ENCODE measurements at regions not wholly inside any gene's neighbourhood (a gene's known extent, or its start where the extent isn't known, plus 50 kb on each side); places are given as distances from the start of the nearest gene placed in this dataset.

DNA sequence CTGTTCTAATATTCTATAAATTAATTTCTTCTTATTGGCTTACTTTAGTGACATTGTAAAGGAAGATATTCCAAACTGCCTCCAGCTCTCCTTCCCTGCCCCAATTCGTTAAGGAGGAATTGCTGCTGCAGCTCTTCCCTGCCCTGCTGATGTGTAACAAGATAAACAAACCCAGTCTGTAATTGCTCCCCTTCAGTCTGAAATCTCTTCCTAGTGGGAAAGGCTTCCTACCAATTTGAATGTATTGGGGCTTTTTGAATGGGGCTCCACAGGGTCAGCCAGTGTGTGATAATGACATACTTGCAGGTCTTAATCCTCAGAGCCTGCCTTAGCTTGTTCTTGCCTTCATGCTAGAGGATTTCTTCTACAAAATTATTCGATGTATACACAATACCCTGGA, 849.9 kb upstream of the GHITM start:
- no peak overlapping the region for H3K9ac ChIP-seq (ENCODE audit: low read length)
- no peak overlapping the region for H3K4me3 ChIP-seq (ENCODE audit: low read length)
- no peaks in the 10 kb centered on the region for H3K27me3 ChIP-seq (replicated peaks; ENCODE audit: control insufficient read depth, insufficient read depth, low read length)
- H3K9me3 ChIP-seq (ENCODE audit: control insufficient read depth, low read length): peaks cover 6% of the 10 kb centered on the region
- H3K4me1 ChIP-seq (ENCODE audit: control insufficient read depth, insufficient read depth, low read length): no peaks in the 10 kb centered on the region
- H3K36me3 ChIP-seq (ENCODE audit: control insufficient read depth, insufficient read depth, low read length, severe bottlenecking): no peaks in the 10 kb centered on the region
- DNase-seq (ENCODE audit: low read depth): no peak

- DNase-seq (ENCODE audit: low read depth): no peak
- Histone ChIP-seq H3K36me3 (ENCODE audit: control insufficient read depth, insufficient read depth, low read length, severe bottlenecking) (no peaks in the 10 kb centered on the region), H3K9ac (ENCODE audit: low read length) (no peak overlapping the region), H3K4me1 (ENCODE audit: control insufficient read depth, insufficient read depth, low read length) (no peaks in the 10 kb centered on the region), H3K27me3 (replicated peaks; ENCODE audit: control insufficient read depth, insufficient read depth, low read length) (no peaks in the 10 kb centered on the region), H3K9me3 (ENCODE audit: control insufficient read depth, low read length) (peaks cover 6% of the 10 kb centered on the region), H3K4me3 (ENCODE audit: low read length) (no peak overlapping the region)
Measured at GRCh38 chr10:83289948-83290347, 849.4 kb upstream of the GHITM start.

DNA sequence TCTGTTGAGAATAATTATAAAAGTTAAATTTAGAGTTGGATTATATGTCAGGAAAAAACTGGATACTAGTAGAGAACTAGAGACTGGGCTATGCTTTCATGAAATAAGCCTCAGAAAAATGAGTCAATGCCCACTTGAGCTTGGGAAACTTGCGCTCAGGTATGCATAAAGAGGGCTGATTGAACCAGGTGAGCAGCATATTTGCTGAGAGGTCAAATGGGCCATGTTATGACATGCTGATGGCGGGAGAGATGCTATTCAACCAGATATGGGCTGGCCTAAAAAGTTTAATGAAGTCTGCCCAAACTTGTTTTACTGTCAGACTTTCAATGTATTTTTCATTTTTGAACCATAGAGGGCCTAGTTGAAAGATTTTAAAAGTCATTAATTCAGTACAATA, 837.6 kb upstream of the GHITM start:
- DNase-seq (ENCODE audit: low read depth): no peak
- no peaks in the 10 kb centered on the region for H3K27me3 ChIP-seq (replicated peaks; ENCODE audit: control insufficient read depth, insufficient read depth, low read length)
- no peak overlapping the region for H3K4me3 ChIP-seq (ENCODE audit: low read length)
- no peaks in the 10 kb centered on the region for H3K4me1 ChIP-seq (ENCODE audit: control insufficient read depth, insufficient read depth, low read length)
- H3K36me3 ChIP-seq (ENCODE audit: control insufficient read depth, insufficient read depth, low read length, severe bottlenecking): no peaks in the 10 kb centered on the region
- no peak overlapping the region for H3K9ac ChIP-seq (ENCODE audit: low read length)
- H3K9me3 ChIP-seq (ENCODE audit: control insufficient read depth, low read length): no peaks in the 10 kb centered on the region

- no peak overlapping the region for H3K9ac ChIP-seq (ENCODE audit: low read length)
- H3K4me1 ChIP-seq (ENCODE audit: control insufficient read depth, insufficient read depth, low read length): no peaks in the 10 kb centered on the region
- no peak overlapping the region for H3K4me3 ChIP-seq (ENCODE audit: low read length)
- DNase-seq (ENCODE audit: low read depth): no peak
- H3K9me3 ChIP-seq (ENCODE audit: control insufficient read depth, low read length): no peaks in the 10 kb centered on the region
- no peaks in the 10 kb centered on the region for H3K27me3 ChIP-seq (replicated peaks; ENCODE audit: control insufficient read depth, insufficient read depth, low read length)
- H3K36me3 ChIP-seq (ENCODE audit: control insufficient read depth, insufficient read depth, low read length, severe bottlenecking): no peaks in the 10 kb centered on the region
Measured at GRCh38 chr10:83302623-83303022, 836.7 kb upstream of the GHITM start.

GRCh38 chr10:83310688-83311087, 828.6 kb upstream of the GHITM start:
- H3K9me3 ChIP-seq (ENCODE audit: control insufficient read depth, low read length): no peaks in the 10 kb centered on the region
- H3K9ac ChIP-seq (ENCODE audit: low read length): no peak overlapping the region
- no peaks in the 10 kb centered on the region for H3K27me3 ChIP-seq (replicated peaks; ENCODE audit: control insufficient read depth, insufficient read depth, low read length)
- H3K36me3 ChIP-seq (ENCODE audit: control insufficient read depth, insufficient read depth, low read length, severe bottlenecking): no peaks in the 10 kb centered on the region
- H3K4me3 ChIP-seq (ENCODE audit: low read length): no peak overlapping the region
- no peaks in the 10 kb centered on the region for H3K4me1 ChIP-seq (ENCODE audit: control insufficient read depth, insufficient read depth, low read length)
- DNase-seq (ENCODE audit: low read depth): no peak

GRCh38 chr10:83312570-83312969, 826.7 kb upstream of the GHITM start:
- H3K4me1 ChIP-seq (ENCODE audit: control insufficient read depth, insufficient read depth, low read length): no peaks in the 10 kb centered on the region

GRCh38 chr10:83332690-83333089, 806.6 kb upstream of the GHITM start:
- Histone ChIP-seq H3K9me3 (ENCODE audit: control insufficient read depth, low read length) (no peaks in the 10 kb centered on the region), H3K27me3 (replicated peaks; ENCODE audit: control insufficient read depth, insufficient read depth, low read length) (no peaks in the 10 kb centered on the region), H3K4me1 (ENCODE audit: control insufficient read depth, insufficient read depth, low read length) (no peaks in the 10 kb centered on the region), H3K36me3 (ENCODE audit: control insufficient read depth, insufficient read depth, low read length, severe bottlenecking) (no peaks in the 10 kb centered on the region), H3K9ac (ENCODE audit: low read length) (no peak overlapping the region), H3K4me3 (ENCODE audit: low read length) (no peak overlapping the region)
- no peak for DNase-seq (ENCODE audit: low read depth)

More at GRCh38 chr10:83312570-83312969, 826.7 kb upstream of the GHITM start:
- H3K27me3 ChIP-seq (replicated peaks; ENCODE audit: control insufficient read depth, insufficient read depth, low read length): no peaks in the 10 kb centered on the region
- no peaks in the 10 kb centered on the region for H3K9me3 ChIP-seq (ENCODE audit: control insufficient read depth, low read length)
- H3K4me3 ChIP-seq (ENCODE audit: low read length): no peak overlapping the region
- no peak overlapping the region for H3K9ac ChIP-seq (ENCODE audit: low read length)
- DNase-seq (ENCODE audit: low read depth): no peak
- no peaks in the 10 kb centered on the region for H3K36me3 ChIP-seq (ENCODE audit: control insufficient read depth, insufficient read depth, low read length, severe bottlenecking)

GRCh38 chr10:83333566-83333965, 805.7 kb upstream of the GHITM start:
- no peaks in the 10 kb centered on the region for H3K9me3 ChIP-seq (ENCODE audit: control insufficient read depth, low read length)
- H3K9ac ChIP-seq (ENCODE audit: low read length): no peak overlapping the region
- H3K27me3 ChIP-seq (replicated peaks; ENCODE audit: control insufficient read depth, insufficient read depth, low read length): no peaks in the 10 kb centered on the region

GRCh38 chr10:83343676-83344075, 795.6 kb upstream of the GHITM start:
- no peak overlapping the region for H3K4me3 ChIP-seq (ENCODE audit: low read length)
- H3K27me3 ChIP-seq (replicated peaks; ENCODE audit: control insufficient read depth, insufficient read depth, low read length): no peaks in the 10 kb centered on the region
- H3K9ac ChIP-seq (ENCODE audit: low read length): no peak overlapping the region
- H3K4me1 ChIP-seq (ENCODE audit: control insufficient read depth, insufficient read depth, low read length): peaks cover 6% of the 10 kb centered on the region
- no peaks in the 10 kb centered on the region for H3K36me3 ChIP-seq (ENCODE audit: control insufficient read depth, insufficient read depth, low read length, severe bottlenecking)
- H3K9me3 ChIP-seq (ENCODE audit: control insufficient read depth, low read length): no peaks in the 10 kb centered on the region
- peak; percentile 44 for DNase-seq (ENCODE audit: low read depth)

More at GRCh38 chr10:83333566-83333965, 805.7 kb upstream of the GHITM start:
- Histone ChIP-seq H3K4me3 (ENCODE audit: low read length) (no peak overlapping the region), H3K36me3 (ENCODE audit: control insufficient read depth, insufficient read depth, low read length, severe bottlenecking) (no peaks in the 10 kb centered on the region), H3K4me1 (ENCODE audit: control insufficient read depth, insufficient read depth, low read length) (no peaks in the 10 kb centered on the region)
- DNase-seq (ENCODE audit: low read depth): no peak

DNA sequence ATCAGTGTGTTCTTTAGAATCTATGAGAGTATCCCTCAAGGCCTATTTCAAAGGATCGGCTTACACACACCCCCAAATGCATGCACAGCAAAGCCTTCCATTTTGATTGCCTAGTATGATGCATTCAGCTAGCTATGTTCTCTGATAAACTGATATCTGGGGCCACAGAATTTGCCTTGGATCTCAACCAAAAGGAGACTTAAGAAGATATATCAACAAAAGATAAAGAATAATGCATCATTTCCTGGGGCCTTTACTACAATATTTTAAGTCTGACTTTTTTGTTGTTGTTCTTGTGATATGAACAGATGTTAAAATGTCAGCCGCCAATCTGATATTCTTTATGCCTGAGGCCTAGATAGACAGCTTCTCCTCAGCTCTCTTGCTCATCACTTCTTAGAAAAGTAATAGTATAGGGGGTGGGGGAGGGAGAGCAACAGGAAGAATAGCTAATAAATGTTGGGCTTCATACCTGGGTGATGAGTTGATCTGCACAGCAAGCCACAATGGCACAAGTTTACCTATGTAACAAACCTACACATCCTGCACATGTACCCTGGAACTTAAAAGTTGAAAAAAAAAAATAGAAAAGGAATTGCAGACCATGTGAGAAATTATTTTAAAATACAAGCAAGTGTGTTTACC, 792.9 kb upstream of the GHITM start:
- no peaks in the 10 kb centered on the region for H3K9me3 ChIP-seq (ENCODE audit: control insufficient read depth, low read length)
- no peak overlapping the region for H3K9ac ChIP-seq (ENCODE audit: low read length)
- H3K27me3 ChIP-seq (replicated peaks; ENCODE audit: control insufficient read depth, insufficient read depth, low read length): no peaks in the 10 kb centered on the region
- peak; percentile 69 for DNase-seq (ENCODE audit: low read depth)
- no peak overlapping the region for H3K4me3 ChIP-seq (ENCODE audit: low read length)
- peaks cover 6% of the 10 kb centered on the region for H3K4me1 ChIP-seq (ENCODE audit: control insufficient read depth, insufficient read depth, low read length)
- H3K36me3 ChIP-seq (ENCODE audit: control insufficient read depth, insufficient read depth, low read length, severe bottlenecking): no peaks in the 10 kb centered on the region

DNA sequence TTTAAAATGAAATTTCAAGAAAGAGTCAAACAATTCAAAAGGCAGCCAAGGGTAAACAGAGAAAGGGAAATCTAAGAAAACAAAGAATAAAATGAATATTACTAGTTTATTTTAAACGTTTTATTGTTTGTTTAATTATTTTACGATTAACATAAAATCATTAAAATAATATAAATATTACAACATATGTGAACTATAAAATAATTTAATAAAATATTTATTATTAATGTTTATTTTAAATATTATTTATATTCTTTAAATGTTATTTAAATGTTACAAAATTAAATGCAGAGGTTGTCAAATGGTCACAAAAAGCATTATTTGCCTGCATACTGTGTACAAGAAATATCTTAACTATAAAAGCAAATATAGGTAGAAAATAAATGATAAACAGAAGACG, 786.7 kb upstream of the GHITM start:
- no peaks in the 10 kb centered on the region for H3K36me3 ChIP-seq (ENCODE audit: control insufficient read depth, insufficient read depth, low read length, severe bottlenecking)
- H3K27me3 ChIP-seq (replicated peaks; ENCODE audit: control insufficient read depth, insufficient read depth, low read length): no peaks in the 10 kb centered on the region
- no peak overlapping the region for H3K9ac ChIP-seq (ENCODE audit: low read length)
- no peak for DNase-seq (ENCODE audit: low read depth)
- H3K4me1 ChIP-seq (ENCODE audit: control insufficient read depth, insufficient read depth, low read length): no peaks in the 10 kb centered on the region
- peaks cover 12% of the 10 kb centered on the region for H3K9me3 ChIP-seq (ENCODE audit: control insufficient read depth, low read length)
- no peak overlapping the region for H3K4me3 ChIP-seq (ENCODE audit: low read length)

DNA sequence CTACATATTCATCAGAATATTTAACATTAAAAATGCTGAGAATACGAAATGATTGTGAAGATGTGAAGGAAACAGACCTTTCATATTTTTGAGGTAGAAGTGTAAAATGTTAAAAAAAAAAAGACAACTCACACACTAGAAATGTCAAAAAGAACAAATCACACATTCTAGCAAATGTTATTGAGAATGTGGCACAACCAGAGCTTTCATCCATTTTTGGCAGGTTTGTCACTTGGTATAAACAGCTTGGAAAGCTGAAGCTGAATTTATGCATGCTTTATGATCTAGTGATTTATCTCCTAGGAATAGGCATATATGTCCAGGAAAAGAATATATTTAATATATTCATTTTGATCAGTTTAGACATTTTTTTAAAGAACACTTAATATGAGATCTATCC, 784.9 kb upstream of the GHITM start:
- no peaks in the 10 kb centered on the region for H3K27me3 ChIP-seq (replicated peaks; ENCODE audit: control insufficient read depth, insufficient read depth, low read length)
- no peak overlapping the region for H3K4me3 ChIP-seq (ENCODE audit: low read length)
- H3K9me3 ChIP-seq (ENCODE audit: control insufficient read depth, low read length): peaks cover 14% of the 10 kb centered on the region
- no peaks in the 10 kb centered on the region for H3K36me3 ChIP-seq (ENCODE audit: control insufficient read depth, insufficient read depth, low read length, severe bottlenecking)
- no peak overlapping the region for H3K9ac ChIP-seq (ENCODE audit: low read length)
- no peak for DNase-seq (ENCODE audit: low read depth)
- H3K4me1 ChIP-seq (ENCODE audit: control insufficient read depth, insufficient read depth, low read length): no peaks in the 10 kb centered on the region
